Tibial nerve (tissue), 4 donors: ENCODE measurements at regions not wholly inside any gene's neighbourhood (a gene's known extent, or its start where the extent isn't known, plus 50 kb on each side); places are given as distances from the start of the nearest gene placed in this dataset. TPM values are rescaled to one million over a fixed set of nuclear protein-coding genes. Genes with fewer than 3 reads are reported as not detected.

Experiments
- DNase-seq, 2 donors: peaks; one replicate each; pipeline ENCODE4 v3.0.0-alpha.2; 2019; ENCODE audit warnings: low spot score in 2 of 2
- H3K27ac ChIP-seq, 4 donors: fragments of 200-600 bp; sonication (generic) in 3 of 4; one replicate each; pipeline ENCODE4 v1.5.1; 2017 to 2019; ENCODE audit warnings: mild to moderate bottlenecking in 1 of 4
- H3K27me3 ChIP-seq, 2 donors: fragments of 200-600 bp; sonication (generic) in 1 of 2; one replicate each; pipeline versions ENCODE4 v1.5.1 to v1.6.0; 2017 to 2019
- H3K36me3 ChIP-seq, 3 donors: fragments of 200-600 bp; sonication (generic); one replicate each; pipeline ENCODE4 v1.5.1; 2018 to 2019
- H3K4me1 ChIP-seq, 4 donors: fragments of 200-600 bp; sonication (generic) in 3 of 4; one replicate each; pipeline ENCODE4 v1.5.1; 2017 to 2019
- H3K4me3 ChIP-seq, 4 donors: fragments of 200-600 bp; sonication (generic) in 3 of 4; one replicate each; pipeline ENCODE4 v1.5.1; 2017 to 2019; ENCODE audit warnings: mild to moderate bottlenecking in 1 of 4, moderate library complexity in 1 of 4
- H3K9me3 ChIP-seq, 4 donors: fragments of 200-600 bp; sonication (generic) in 3 of 4; one replicate each; pipeline ENCODE4 v1.5.1; 2017 to 2019
- EP300 ChIP-seq, 2 donors: sonication (generic); formaldehyde crosslinking; IDR thresholded peaks; one replicate each; pipeline ENCODE4 v1.6.1; 2017; ENCODE audit warnings: antibody characterized with exemption in 2 of 2, mild to moderate bottlenecking in 1 of 2
- POLR2A ChIP-seq, 2 donors: fragments of 450-650 bp; IDR thresholded peaks; one replicate each; pipeline ENCODE4 v1.6.1; 2017; ENCODE audit warnings: antibody characterized with exemption in 2 of 2, mild to moderate bottlenecking in 2 of 2, moderate library complexity in 2 of 2
- WGBS, 2 donors: methylation state at CpG; one replicate each; pipeline ENCODE4 v1.1.5; 2018; 5-methylcytosine and 5-hydroxymethylcytosine counted together
- small RNA-seq: library from RNA; depleted of rRNA; stranded (forward); fragments of <200 nt; gene quantifications from one replicate; pipeline ENCODE3, GENCODE V24; 2016
- TF ChIP-seq, protein P1 (sequence below), 5 experiments: fragments of 200-600 bp in 3 of 5; fragments of 450-650 bp in 2 of 5; sonication (generic) in 3 of 5; IDR thresholded peaks; one replicate each; pipeline ENCODE4 v1.5.1; 2016 to 2019; ENCODE audit warnings: antibody characterized with exemption in 5 of 5, mild to moderate bottlenecking in 3 of 5, moderate library complexity in 2 of 5

DNA sequence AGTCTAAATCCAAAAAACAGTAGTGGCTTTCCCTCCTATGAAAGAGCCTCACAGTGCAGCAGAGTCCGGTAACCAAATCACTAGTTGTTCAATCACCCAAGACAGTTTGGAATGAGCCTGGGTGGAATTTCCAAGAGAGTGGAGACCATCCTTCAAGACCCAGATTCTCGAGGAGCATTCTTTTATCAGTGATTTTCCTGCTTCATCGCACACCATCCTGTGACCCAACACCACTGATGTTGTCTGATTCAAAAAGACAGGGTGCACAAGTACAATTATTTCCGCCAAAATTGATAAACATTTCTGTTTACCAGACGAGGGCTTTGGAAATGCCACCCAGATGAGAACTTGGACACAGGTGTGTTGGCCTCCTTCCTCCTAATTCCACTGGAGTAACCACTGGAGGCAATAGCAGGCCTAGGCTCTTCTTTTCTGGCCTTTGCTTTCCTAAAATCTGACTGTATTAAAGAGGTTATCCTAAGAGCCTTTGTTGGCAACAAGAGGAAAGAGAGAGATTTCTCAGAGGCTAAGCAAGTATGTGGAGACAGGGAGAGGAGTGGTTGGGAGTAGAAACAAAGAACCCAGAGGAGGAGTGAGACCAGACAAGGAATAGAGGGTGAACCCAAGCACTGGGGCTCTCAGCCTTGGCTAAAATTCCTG lies 56.3 kb upstream of the S1PR3 start:
- 72 to 81% methylated on average over 5 of the region's 5 CpGs for WGBS, 2 donors
- no peak overlapping the region for H3K4me3 ChIP-seq
- H3K27ac ChIP-seq = peak overlapping the region in 3 of 4 donors; percentile 20 to 60 (median 54)
- peaks cover 0 to 17% (median 1%) of the 10 kb centered on the region in 4 donors for H3K4me1 ChIP-seq
- H3K27me3 ChIP-seq = no peaks in the 10 kb centered on the region
- DNase-seq = no peak
- no peak for TF ChIP-seq EP300 (IDR thresholded peaks at IDR 0.05)
- TF ChIP-seq POLR2A (IDR thresholded peaks at IDR 0.05) = no peak
- TF ChIP-seq, protein P1, sequence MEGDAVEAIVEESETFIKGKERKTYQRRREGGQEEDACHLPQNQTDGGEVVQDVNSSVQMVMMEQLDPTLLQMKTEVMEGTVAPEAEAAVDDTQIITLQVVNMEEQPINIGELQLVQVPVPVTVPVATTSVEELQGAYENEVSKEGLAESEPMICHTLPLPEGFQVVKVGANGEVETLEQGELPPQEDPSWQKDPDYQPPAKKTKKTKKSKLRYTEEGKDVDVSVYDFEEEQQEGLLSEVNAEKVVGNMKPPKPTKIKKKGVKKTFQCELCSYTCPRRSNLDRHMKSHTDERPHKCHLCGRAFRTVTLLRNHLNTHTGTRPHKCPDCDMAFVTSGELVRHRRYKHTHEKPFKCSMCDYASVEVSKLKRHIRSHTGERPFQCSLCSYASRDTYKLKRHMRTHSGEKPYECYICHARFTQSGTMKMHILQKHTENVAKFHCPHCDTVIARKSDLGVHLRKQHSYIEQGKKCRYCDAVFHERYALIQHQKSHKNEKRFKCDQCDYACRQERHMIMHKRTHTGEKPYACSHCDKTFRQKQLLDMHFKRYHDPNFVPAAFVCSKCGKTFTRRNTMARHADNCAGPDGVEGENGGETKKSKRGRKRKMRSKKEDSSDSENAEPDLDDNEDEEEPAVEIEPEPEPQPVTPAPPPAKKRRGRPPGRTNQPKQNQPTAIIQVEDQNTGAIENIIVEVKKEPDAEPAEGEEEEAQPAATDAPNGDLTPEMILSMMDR (IDR thresholded peaks at IDR 0.05) = no peak
- no peaks in the 10 kb centered on the region for H3K36me3 ChIP-seq
- no peaks in the 10 kb centered on the region for H3K9me3 ChIP-seq

DNA sequence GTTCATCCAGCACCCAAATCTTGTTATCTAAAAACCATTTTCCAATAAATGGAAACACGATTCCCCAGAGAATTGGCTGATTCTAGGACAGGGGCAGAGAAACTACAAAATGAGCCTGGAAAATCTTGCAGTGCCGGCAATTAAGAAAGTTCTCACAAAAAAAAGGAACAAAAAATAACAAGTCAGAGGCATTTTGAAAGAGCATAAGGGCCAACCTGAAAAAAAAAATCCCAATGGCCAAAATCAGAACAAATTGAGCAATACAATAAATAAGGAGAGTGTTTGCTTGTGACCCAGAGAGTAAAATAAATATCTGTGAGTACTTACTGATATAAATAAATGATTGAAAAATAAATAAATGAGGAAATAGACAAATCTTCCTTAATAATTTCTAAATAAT lies 55.1 kb upstream of the S1PR3 start:
- peaks cover 0 to 17% (median 1%) of the 10 kb centered on the region in 4 donors for H3K4me1 ChIP-seq
- TF ChIP-seq EP300 (IDR thresholded peaks at IDR 0.05) = peak in 1 of 2 donors; percentile 48
- TF ChIP-seq, protein P1 (IDR thresholded peaks at IDR 0.05) = no peak
- H3K27ac ChIP-seq = peak overlapping the region in 3 of 4 donors; percentile 3 to 80 (median 60)
- no peak overlapping the region for H3K4me3 ChIP-seq
- no peaks in the 10 kb centered on the region for H3K36me3 ChIP-seq
- peak in 1 of 2 donors; percentile 15 for DNase-seq
- no peaks in the 10 kb centered on the region for H3K9me3 ChIP-seq
- no peaks in the 10 kb centered on the region for H3K27me3 ChIP-seq
- WGBS, 2 donors = 64 to 75% methylated on average over 2 of the region's 2 CpGs

DNA sequence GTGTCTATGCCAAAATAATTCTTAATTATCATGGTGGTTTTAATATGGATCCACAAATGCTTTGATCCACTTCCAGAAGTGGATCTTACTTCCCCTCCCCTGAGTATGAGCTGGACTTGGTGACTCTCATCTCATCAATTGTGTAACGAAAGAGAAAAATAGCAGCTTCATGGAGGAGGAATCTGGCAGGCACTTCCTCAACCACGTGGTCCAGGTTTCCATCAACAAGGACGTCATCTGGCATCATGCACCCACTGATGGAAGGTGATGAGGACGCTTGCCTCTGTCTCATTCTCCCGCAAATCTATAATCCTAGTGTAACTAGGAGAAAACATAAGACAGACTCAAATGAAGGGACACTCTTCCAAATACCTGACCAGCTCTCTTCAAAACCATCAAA lies 54.6 kb upstream of the S1PR3 start:
- no peak for TF ChIP-seq POLR2A (IDR thresholded peaks at IDR 0.05)
- TF ChIP-seq EP300 (IDR thresholded peaks at IDR 0.05) = peak in 1 of 2 donors; percentile 23
- 66 to 67% methylated on average over 5 of the region's 5 CpGs for WGBS, 2 donors
- H3K27me3 ChIP-seq = no peaks in the 10 kb centered on the region
- H3K27ac ChIP-seq = peak overlapping the region in 3 of 4 donors; percentile 3 to 80 (median 49)
- no peaks in the 10 kb centered on the region for H3K36me3 ChIP-seq
- peaks cover 0 to 17% (median 1%) of the 10 kb centered on the region in 4 donors for H3K4me1 ChIP-seq
- no peak overlapping the region for H3K4me3 ChIP-seq
- DNase-seq = peak; percentile 75 to 83
- no peaks in the 10 kb centered on the region for H3K9me3 ChIP-seq

DNA sequence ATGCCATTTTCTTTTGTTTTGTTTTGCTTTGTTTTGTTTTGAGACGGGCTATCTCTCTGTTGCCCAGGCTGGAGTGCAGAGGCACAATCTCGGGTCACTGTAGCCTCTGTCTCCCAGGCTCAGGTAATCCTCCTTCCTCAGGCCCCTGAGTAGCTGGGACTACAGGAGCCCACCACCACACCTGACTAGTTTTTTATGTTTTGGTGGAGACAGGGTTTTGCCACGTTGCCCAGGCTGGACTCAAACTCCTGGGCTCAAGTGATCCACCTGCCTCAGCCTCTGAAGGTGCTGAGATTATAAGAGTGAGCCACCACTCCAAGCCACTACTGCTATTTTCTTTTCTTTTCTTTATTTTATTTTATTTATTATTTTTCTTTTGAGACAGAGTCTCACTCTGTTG lies 54.0 kb upstream of the S1PR3 start:
- no peak for DNase-seq
- TF ChIP-seq, protein P1 (IDR thresholded peaks at IDR 0.05) = no peak
- TF ChIP-seq EP300 (IDR thresholded peaks at IDR 0.05) = no peak
- no peak for TF ChIP-seq POLR2A (IDR thresholded peaks at IDR 0.05)
- WGBS, 2 donors = 81 to 82% methylated on average over 3 of the region's 3 CpGs
- no peak overlapping the region for H3K4me3 ChIP-seq
- no peaks in the 10 kb centered on the region for H3K36me3 ChIP-seq
- H3K27ac ChIP-seq = peak overlapping the region in 1 of 4 donors; percentile 80
- no peaks in the 10 kb centered on the region for H3K27me3 ChIP-seq
- no peaks in the 10 kb centered on the region for H3K9me3 ChIP-seq
- H3K4me1 ChIP-seq = peaks cover 0 to 17% (median 1%) of the 10 kb centered on the region in 4 donors

DNA sequence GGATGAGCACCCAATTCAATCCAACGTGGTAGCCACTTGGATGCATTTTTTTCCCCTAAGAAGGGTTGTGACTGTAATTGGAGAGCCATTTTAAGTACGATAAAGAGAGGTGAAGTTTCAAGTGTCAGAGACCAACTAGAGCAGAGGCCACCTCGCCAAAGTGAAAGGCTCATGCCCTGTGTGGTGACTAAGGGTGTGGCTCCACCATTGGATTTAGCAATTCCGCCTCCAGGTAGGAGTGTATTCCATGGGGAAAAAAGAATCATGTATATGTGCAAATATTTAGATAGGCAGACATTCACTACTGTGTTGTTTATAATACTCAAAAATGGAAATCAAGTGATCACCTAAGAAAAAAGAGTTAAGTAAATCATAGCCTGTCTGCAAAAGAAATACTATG lies 53.1 kb upstream of the S1PR3 start:
- no peaks in the 10 kb centered on the region for H3K27me3 ChIP-seq
- H3K27ac ChIP-seq = no peak overlapping the region
- no peak overlapping the region for H3K4me3 ChIP-seq
- H3K36me3 ChIP-seq = no peaks in the 10 kb centered on the region
- no peaks in the 10 kb centered on the region for H3K9me3 ChIP-seq
- TF ChIP-seq, protein P1 (IDR thresholded peaks at IDR 0.05) = no peak
- TF ChIP-seq POLR2A (IDR thresholded peaks at IDR 0.05) = no peak
- WGBS, 2 donors = 84 to 86% methylated on average over 4 of the region's 4 CpGs
- H3K4me1 ChIP-seq = peaks cover 0 to 17% (median 1%) of the 10 kb centered on the region in 4 donors
- DNase-seq = no peak

Small RNAs in the stretch of these regions (small RNA-seq; reads per million reads assigned to genes)
- not detected for gene MIR4289
